D721Med (cell line): ENCODE measurements at regions not wholly inside any gene's neighbourhood (a gene's known extent, or its start where the extent isn't known, plus 50 kb on each side); places are given as distances from the start of the nearest gene placed in this dataset.

Source experiments
- DNase-seq: peaks from one replicate; pipeline ENCODE4 v3.0.0; 2011; ENCODE audit warnings: low spot score; ENCODE audit not compliant: insufficient read length
- FAIRE-seq: peaks from 2 replicates; lab custom pipeline; 2011; peaks lifted over from hg19 to GRCh38; lab: Jason Lieb, UNC
- CTCF ChIP-seq: IDR thresholded peaks from 2 replicates; pipeline ENCODE4 v1.5.1; 2012; ENCODE audit warnings: mild to moderate bottlenecking, control low read depth; ENCODE audit not compliant: insufficient read depth; ENCODE audit errors: missing control alignments

- TF ChIP-seq CTCF: no peak
- FAIRE-seq: no peak
- no peak for DNase-seq
Observed at GRCh38 chr6:71080133-71080532, 123.3 kb upstream of the B3GAT2 start.

GRCh38 chr6:71080826-71081225, 124.0 kb upstream of the B3GAT2 start:
- no peak for DNase-seq
- no peak for TF ChIP-seq CTCF
- FAIRE-seq: no peak

GRCh38 chr6:71082033-71082650, 125.3 kb upstream of the B3GAT2 start:
- FAIRE-seq (no peak), DNase-seq (no peak)
- no peak for TF ChIP-seq CTCF

GRCh38 chr6:71083308-71083820, 126.5 kb upstream of the B3GAT2 start:
- FAIRE-seq (no peak), DNase-seq (no peak)
- no peak for TF ChIP-seq CTCF

- FAIRE-seq (no peak), DNase-seq (no peak)
- no peak for TF ChIP-seq CTCF
Observed at GRCh38 chr6:71088166-71088565, 131.3 kb upstream of the B3GAT2 start.

- FAIRE-seq (no peak), DNase-seq (no peak)
Observed at GRCh38 chr6:71090217-71090616, 133.4 kb upstream of the B3GAT2 start.

More at GRCh38 chr6:71090217-71090616, 133.4 kb upstream of the B3GAT2 start:
- no peak for TF ChIP-seq CTCF
